Astrocyte (in vitro differentiated cells and primary cell): ENCODE measurements at regions not wholly inside any gene's neighbourhood (a gene's known extent, or its start where the extent isn't known, plus 50 kb on each side); places are given as distances from the start of the nearest gene placed in this dataset.

Experiments
- DNase-seq: peaks from one replicate; pipeline ENCODE4 v3.0.0-alpha.2; 2010; ENCODE audit warnings: low read depth
- FAIRE-seq: peaks from 2 replicates; lab custom pipeline; 2011; peaks lifted over from hg19 to GRCh38; lab: Jason Lieb, UNC
- H2AFZ ChIP-seq: 2 replicates; pipeline ENCODE4 v1.6.0; 2012; ENCODE audit warnings: low read depth, low read length, inconsistent platforms
- H3K27ac ChIP-seq: 2 replicates; pipeline ENCODE4 v1.5.1; 2011; ENCODE audit warnings: low read depth, low read length, inconsistent platforms
- H3K27me3 ChIP-seq: 2 replicates; pipeline ENCODE4 v1.6.0; 2011; ENCODE audit warnings: low read length, inconsistent platforms; ENCODE audit not compliant: insufficient read depth
- H3K36me3 ChIP-seq: 2 replicates; pipeline ENCODE4 v1.5.1; 2011; ENCODE audit warnings: low read length, inconsistent platforms; ENCODE audit not compliant: insufficient read depth
- H3K4me1 ChIP-seq: 2 replicates; pipeline ENCODE4 v1.5.1; 2011; ENCODE audit warnings: low read length, inconsistent platforms; ENCODE audit not compliant: insufficient read depth
- H3K4me2 ChIP-seq: 2 replicates; pipeline ENCODE4 v1.6.0; 2012; ENCODE audit warnings: low read length, inconsistent platforms
- H3K4me3 ChIP-seq: 2 replicates; pipeline ENCODE4 v1.5.1; 2011; ENCODE audit warnings: low read depth, mild to moderate bottlenecking, low read length, inconsistent platforms; ENCODE audit not compliant: insufficient read depth
- H3K79me2 ChIP-seq: 2 replicates; pipeline ENCODE4 v1.6.0; 2012; ENCODE audit warnings: mild to moderate bottlenecking, low read length, inconsistent platforms; ENCODE audit not compliant: insufficient read depth
- H3K9ac ChIP-seq: 2 replicates; pipeline ENCODE4 v1.6.0; 2012; ENCODE audit warnings: mild to moderate bottlenecking, low read length, inconsistent platforms
- H3K9me3 ChIP-seq: 2 replicates; pipeline ENCODE4 v1.5.1; 2012; ENCODE audit warnings: low read depth, mild to moderate bottlenecking, low read length, inconsistent platforms; ENCODE audit not compliant: insufficient read depth
- H4K20me1 ChIP-seq: 2 replicates; pipeline ENCODE4 v1.6.0; 2012; ENCODE audit warnings: low read length, inconsistent platforms; ENCODE audit not compliant: insufficient read depth
- H3K27ac Mint-ChIP-seq: one replicate; pipeline ENCODE4 v1.8.0; 2021; ENCODE audit warnings: mild to moderate bottlenecking, mixed read lengths; ENCODE audit not compliant: unreplicated experiment
- H3K27me3 Mint-ChIP-seq: one replicate; pipeline ENCODE4 v1.8.0; 2021; ENCODE audit warnings: low read depth, mixed read lengths; ENCODE audit not compliant: unreplicated experiment
- H3K36me3 Mint-ChIP-seq: one replicate; pipeline ENCODE4 v1.8.0; 2021; ENCODE audit warnings: low read depth, mixed read lengths; ENCODE audit not compliant: unreplicated experiment
- H3K4me1 Mint-ChIP-seq: one replicate; pipeline ENCODE4 v1.8.0; 2021; ENCODE audit warnings: low read depth, mixed read lengths; ENCODE audit not compliant: unreplicated experiment
- H3K4me3 Mint-ChIP-seq: one replicate; pipeline ENCODE4 v1.8.0; 2021; ENCODE audit warnings: mild to moderate bottlenecking, moderate library complexity, mixed read lengths; ENCODE audit not compliant: unreplicated experiment
- H3K9me3 Mint-ChIP-seq: one replicate; pipeline ENCODE4 v1.8.0; 2021; ENCODE audit warnings: mild to moderate bottlenecking, mixed read lengths; ENCODE audit not compliant: unreplicated experiment
- EZH2 ChIP-seq: IDR thresholded peaks from 2 replicates; pipeline ENCODE4 v1.6.1; 2012; ENCODE audit warnings: mild to moderate bottlenecking, low read length, inconsistent platforms; ENCODE audit not compliant: insufficient read depth
- TF ChIP-seq, protein P1 (sequence below): IDR thresholded peaks from 2 replicates; pipeline ENCODE4 v1.5.1; 2011; ENCODE audit warnings: low read depth, mild to moderate bottlenecking, inconsistent platforms, low read length, moderate library complexity; ENCODE audit not compliant: insufficient read depth

DNA sequence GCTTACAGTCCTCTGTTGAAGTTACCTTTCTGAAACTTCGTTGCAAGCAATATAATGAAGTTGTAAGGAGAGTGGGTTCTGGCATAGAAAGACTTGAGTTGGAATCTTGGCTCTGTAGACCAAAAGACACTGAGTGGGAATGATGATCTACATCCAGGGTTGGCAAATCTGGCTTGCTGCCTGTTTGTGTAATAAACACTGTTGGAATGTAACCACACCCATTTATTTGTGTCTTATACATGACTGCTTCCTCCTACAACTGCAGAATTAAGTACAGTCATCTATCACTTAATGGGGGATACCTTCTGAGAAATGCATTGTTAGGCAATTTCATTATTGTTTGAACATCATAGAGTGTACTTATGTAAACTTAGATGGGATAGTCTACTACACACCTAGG lies 178.4 kb upstream of the SUCLG2 start:
- Histone ChIP-seq H3K4me3 (no peak overlapping the region), H3K27me3 (no peaks in the 10 kb centered on the region), H3K27ac (no peak overlapping the region), H3K9ac (no peak overlapping the region), H3K4me1 (no peaks in the 10 kb centered on the region), H2AFZ (no peak overlapping the region), H3K9me3 (no peaks in the 10 kb centered on the region), H3K36me3 (no peaks in the 10 kb centered on the region), H3K79me2 (no peaks in the 10 kb centered on the region), H4K20me1 (no peaks in the 10 kb centered on the region), H3K4me2 (no peak overlapping the region)
- Mint-ChIP-seq H3K27me3 (no peaks in the 10 kb centered on the region), H3K9me3 (peaks cover 7% of the 10 kb centered on the region), H3K36me3 (peaks cover 1% of the 10 kb centered on the region), H3K27ac (no peak overlapping the region), H3K4me1 (no peaks in the 10 kb centered on the region), H3K4me3 (no peak overlapping the region)
- DNase-seq (no peak), FAIRE-seq (no peak)
- TF ChIP-seq, protein P1, sequence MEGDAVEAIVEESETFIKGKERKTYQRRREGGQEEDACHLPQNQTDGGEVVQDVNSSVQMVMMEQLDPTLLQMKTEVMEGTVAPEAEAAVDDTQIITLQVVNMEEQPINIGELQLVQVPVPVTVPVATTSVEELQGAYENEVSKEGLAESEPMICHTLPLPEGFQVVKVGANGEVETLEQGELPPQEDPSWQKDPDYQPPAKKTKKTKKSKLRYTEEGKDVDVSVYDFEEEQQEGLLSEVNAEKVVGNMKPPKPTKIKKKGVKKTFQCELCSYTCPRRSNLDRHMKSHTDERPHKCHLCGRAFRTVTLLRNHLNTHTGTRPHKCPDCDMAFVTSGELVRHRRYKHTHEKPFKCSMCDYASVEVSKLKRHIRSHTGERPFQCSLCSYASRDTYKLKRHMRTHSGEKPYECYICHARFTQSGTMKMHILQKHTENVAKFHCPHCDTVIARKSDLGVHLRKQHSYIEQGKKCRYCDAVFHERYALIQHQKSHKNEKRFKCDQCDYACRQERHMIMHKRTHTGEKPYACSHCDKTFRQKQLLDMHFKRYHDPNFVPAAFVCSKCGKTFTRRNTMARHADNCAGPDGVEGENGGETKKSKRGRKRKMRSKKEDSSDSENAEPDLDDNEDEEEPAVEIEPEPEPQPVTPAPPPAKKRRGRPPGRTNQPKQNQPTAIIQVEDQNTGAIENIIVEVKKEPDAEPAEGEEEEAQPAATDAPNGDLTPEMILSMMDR = no peak
- TF ChIP-seq EZH2 = no peak

- no peak for FAIRE-seq
Measured at GRCh38 chr3:67831262-67831661, 176.8 kb upstream of the SUCLG2 start.

GRCh38 chr3:67828486-67829010 lies 174.1 kb upstream of the SUCLG2 start:
- TF ChIP-seq, protein P1 = no peak
- TF ChIP-seq EZH2 = no peak
- H3K27ac Mint-ChIP-seq = no peak overlapping the region
- Histone ChIP-seq H4K20me1 (no peaks in the 10 kb centered on the region), H2AFZ (no peak overlapping the region), H3K9me3 (no peaks in the 10 kb centered on the region), H3K9ac (no peak overlapping the region), H3K27ac (no peak overlapping the region), H3K36me3 (no peaks in the 10 kb centered on the region), H3K4me2 (no peak overlapping the region), H3K27me3 (no peaks in the 10 kb centered on the region), H3K4me3 (no peak overlapping the region), H3K4me1 (no peaks in the 10 kb centered on the region), H3K79me2 (no peaks in the 10 kb centered on the region)
- no peaks in the 10 kb centered on the region for H3K4me1 Mint-ChIP-seq
- no peak overlapping the region for H3K4me3 Mint-ChIP-seq
- H3K27me3 Mint-ChIP-seq = no peaks in the 10 kb centered on the region
- DNase-seq (no peak), FAIRE-seq (no peak)
- H3K9me3 Mint-ChIP-seq = peaks cover under 1% of the 10 kb centered on the region
- no peaks in the 10 kb centered on the region for H3K36me3 Mint-ChIP-seq

More at GRCh38 chr3:67831262-67831661, 176.8 kb upstream of the SUCLG2 start:
- no peaks in the 10 kb centered on the region for H3K27me3 Mint-ChIP-seq
- no peak overlapping the region for H3K27ac Mint-ChIP-seq
- Histone ChIP-seq H3K4me1 (no peaks in the 10 kb centered on the region), H3K36me3 (no peaks in the 10 kb centered on the region), H3K79me2 (no peaks in the 10 kb centered on the region), H3K9ac (no peak overlapping the region), H3K27me3 (no peaks in the 10 kb centered on the region), H2AFZ (no peak overlapping the region), H4K20me1 (no peaks in the 10 kb centered on the region), H3K4me2 (no peak overlapping the region), H3K4me3 (no peak overlapping the region), H3K9me3 (no peaks in the 10 kb centered on the region), H3K27ac (no peak overlapping the region)
- TF ChIP-seq EZH2 = no peak
- TF ChIP-seq, protein P1 = no peak
- H3K36me3 Mint-ChIP-seq = peaks cover 1% of the 10 kb centered on the region
- no peak overlapping the region for H3K4me3 Mint-ChIP-seq
- peaks cover 7% of the 10 kb centered on the region for H3K9me3 Mint-ChIP-seq
- no peak for DNase-seq
- H3K4me1 Mint-ChIP-seq = no peaks in the 10 kb centered on the region
